K562 (cell line): ENCODE measurements at regions not wholly inside any gene's neighbourhood (a gene's known extent, or its start where the extent isn't known, plus 50 kb on each side); places are given as distances from the start of the nearest gene placed in this dataset.

Experiments
- ATAC-seq: fragments of 200-7000 bp; cut with Tn5 transposase; 3 replicates; pipeline ENCODE4 v1.9.1; 2020; ENCODE audit warnings: moderate library complexity
- BruUV-seq: library from RNA; stranded (reverse); fragments of 400-500 nt; replicated peaks from 2 replicates; lab custom pipeline; 2021; lab: Mats Ljungman, UMichigan
- CTCF ChIA-PET: fragments of 300-600 bp; formaldehyde crosslinking; extraction: SDS; loops from one replicate; lab custom pipeline; 2021; ENCODE audit warnings: low intra/inter-chr PET ratio; lab: Yijun Ruan, JAX
- POLR2A ChIA-PET: fragments of 300-600, 350-650 bp; sonication (Branson Sonifier 250); formaldehyde crosslinking; extraction: SDS; loops from one replicate; lab custom pipeline; 2021; ENCODE audit warnings: antibody characterized with exemption, inconsistent platforms; lab: Yijun Ruan, JAX
- DNase-seq, 4 experiments: peaks; one replicate each; pipeline versions ENCODE4 v3.0.0 to v3.0.0-alpha.2; 2011 to 2018; ENCODE audit warnings: low spot score in 3 of 4, mixed read lengths in 3 of 4; ENCODE audit errors: extremely low read depth in 1 of 4
- FAIRE-seq: peaks from 2 replicates; lab custom pipeline; 2011; peaks lifted over from hg19 to GRCh38; lab: Jason Lieb, UNC
- H2AFZ ChIP-seq: 2 replicates; pipeline ENCODE4 v1.6.0; 2011; ENCODE audit warnings: low read depth, low read length, control low read depth, inconsistent platforms
- H3K27ac ChIP-seq: fragments of 200-600 bp; 3 replicates; pipeline ENCODE4 v1.8.0; 2011; ENCODE audit warnings: low read depth, mild to moderate bottlenecking, control low read depth, inconsistent platforms, low read length, moderate library complexity, mixed read lengths; ENCODE audit errors: extremely low read depth
- H3K27me3 ChIP-seq, 2 experiments: fragments of 300-600 bp in 1 of 2; 2 replicates in 1 of 2; 3 replicates in 1 of 2; pipeline versions ENCODE4 v1.6.0 to v1.8.0; 2011; ENCODE audit warnings: inconsistent platforms in 2 of 2, low read length in 2 of 2, mild to moderate bottlenecking in 1 of 2, mixed read lengths in 1 of 2, moderate library complexity in 1 of 2; ENCODE audit not compliant: control insufficient read depth in 2 of 2, insufficient read depth in 2 of 2
- H3K36me3 ChIP-seq: fragments of 300-600 bp; 3 replicates; pipeline ENCODE4 v1.8.0; 2011; ENCODE audit warnings: mild to moderate bottlenecking, low read length, inconsistent platforms; ENCODE audit not compliant: control insufficient read depth, insufficient read depth
- H3K4me1 ChIP-seq, 2 experiments: fragments of 200-600 bp in 1 of 2; replicated peaks in 1 of 2; 2 replicates in 1 of 2; 3 replicates in 1 of 2; pipeline versions ENCODE4 v1.5.1 to v1.8.0; 2011; ENCODE audit warnings: inconsistent platforms in 2 of 2, low read length in 2 of 2, mild to moderate bottlenecking in 1 of 2, mixed read lengths in 1 of 2, moderate library complexity in 1 of 2; ENCODE audit not compliant: control insufficient read depth in 2 of 2, insufficient read depth in 2 of 2
- H3K4me2 ChIP-seq: 2 replicates; pipeline ENCODE4 v1.6.1; 2011; ENCODE audit warnings: low read length, control low read depth, inconsistent platforms, mixed read lengths; ENCODE audit not compliant: insufficient read depth
- H3K4me3 ChIP-seq: fragments of 200-600 bp; sonication (generic), shearing (Covaris generic); 2 replicates; pipeline ENCODE4 v1.5.1; 2016; ENCODE audit warnings: control low read depth, inconsistent platforms
- H3K79me2 ChIP-seq: fragments of 200-600 bp; 3 replicates; pipeline ENCODE4 v1.8.0; 2011; ENCODE audit warnings: low read length, inconsistent platforms; ENCODE audit not compliant: control insufficient read depth, insufficient read depth
- H3K9ac ChIP-seq, 2 experiments: 2 replicates each; pipeline versions ENCODE4 v1.6.0 to v1.6.1; 2011; ENCODE audit warnings: low read depth in 2 of 2, low read length in 2 of 2, control low read depth in 1 of 2, inconsistent platforms in 1 of 2, mild to moderate bottlenecking in 1 of 2, mixed read lengths in 1 of 2; ENCODE audit not compliant: insufficient read depth in 1 of 2
- H3K9me1 ChIP-seq: one replicate; pipeline ENCODE4 v1.6.0; 2011; ENCODE audit warnings: inconsistent platforms, mild to moderate bottlenecking, low read length, moderate library complexity; ENCODE audit not compliant: control insufficient read depth, insufficient read depth
- H3K9me3 ChIP-seq: replicated peaks from 2 replicates; pipeline ENCODE4 v1.5.1; 2011; ENCODE audit warnings: low read depth, low read length, inconsistent platforms; ENCODE audit not compliant: control insufficient read depth, insufficient read depth
- H4K20me1 ChIP-seq: replicated peaks from 2 replicates; pipeline ENCODE4 v1.6.1; 2011; ENCODE audit warnings: low read length, inconsistent platforms, mixed read lengths; ENCODE audit not compliant: control insufficient read depth, insufficient read depth
- ARID1B ChIP-seq: fragments of 450-650 bp; IDR thresholded peaks from 2 replicates; pipeline ENCODE4 v1.6.1; 2016; ENCODE audit warnings: antibody characterized with exemption, mild to moderate bottlenecking, inconsistent platforms
- FIP1L1 ChIP-seq: fragments of 200-400 bp; formaldehyde crosslinking; IDR thresholded peaks from 2 replicates; pipeline ENCODE4 v1.6.1; 2018; ENCODE audit warnings: mild to moderate bottlenecking, low read depth, low read length; ENCODE audit not compliant: poor library complexity, severe bottlenecking
- KAT8 ChIP-seq: fragments of 450-650 bp; IDR thresholded peaks from 2 replicates; pipeline ENCODE4 v1.6.1; 2016; ENCODE audit warnings: low read depth, mild to moderate bottlenecking
- WGBS: fragments of 100-300 bp; shearing (Covaris generic); methylation state at CpG from one replicate; pipeline ENCODE4 v1.1.6; 2016; ENCODE audit warnings: low coverage, mixed read lengths; ENCODE audit not compliant: insufficient coverage; ENCODE audit errors: missing lambda C conversion rate; 5-methylcytosine and 5-hydroxymethylcytosine counted together
- in situ Hi-C: fragments of 300-500 bp; cut with MboI; formaldehyde crosslinking; loops from 4 replicates; pipeline ENCODE4 v1.15.0; 2018; ENCODE audit warnings: inconsistent platforms, mixed read lengths
- intact Hi-C: fragments of 100-400 bp; cut with micrococcal nuclease; formaldehyde crosslinking; loops from 2 replicates; pipeline ENCODE4 v1.14.2; 2022
- TF ChIP-seq, protein P1 (sequence below): sonication (generic); formaldehyde crosslinking; IDR thresholded peaks from 2 replicates; pipeline ENCODE4 v1.8.1; 2023; ENCODE audit warnings: mild to moderate bottlenecking, missing genetic modification reagents

DNA sequence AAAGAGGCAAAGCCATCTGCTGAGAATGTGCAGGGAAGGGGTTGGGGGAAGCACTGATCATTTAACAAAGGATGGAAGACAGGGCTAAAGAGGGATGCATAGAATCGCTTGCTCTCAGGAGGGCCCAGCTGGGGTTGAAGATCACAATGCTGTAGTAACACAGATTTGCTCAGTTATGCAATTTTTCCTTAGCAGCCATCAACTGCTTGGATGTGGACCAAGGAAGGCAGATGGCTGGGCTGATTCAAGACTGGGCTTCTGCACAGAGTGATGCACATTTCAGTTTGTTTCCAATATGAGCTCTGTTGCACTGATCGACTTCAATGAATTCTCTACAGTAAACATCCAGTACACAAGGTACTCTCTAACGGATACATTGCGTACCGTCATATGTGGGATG is 127.8 kb upstream of the TBL1X start (continued):
- TF ChIP-seq FIP1L1 (no peak), KAT8 (no peak)
- TF ChIP-seq, all 486 proteins: peak for 0

DNA sequence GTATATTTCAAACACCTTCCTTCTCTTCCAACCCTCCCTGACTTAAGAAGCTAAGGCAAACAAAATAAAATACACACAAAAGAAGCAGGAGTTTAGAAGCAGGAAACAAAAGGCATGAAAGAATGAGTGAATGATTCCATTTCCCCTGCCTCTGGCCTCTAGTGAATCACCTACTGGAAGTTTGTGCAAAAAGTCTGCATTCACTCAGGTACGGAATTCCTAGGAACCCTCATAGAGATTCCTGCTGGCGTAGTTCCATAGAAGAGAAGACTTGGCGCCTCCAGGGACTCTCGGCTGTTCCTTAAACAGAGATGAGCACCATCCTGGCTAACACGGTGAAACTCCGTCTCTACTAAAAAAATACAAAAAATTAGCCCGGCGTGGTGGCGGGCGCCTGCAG is 125.9 kb upstream of the TBL1X start:
- TF ChIP-seq ARID1B, result no peak
- TF ChIP-seq, protein P1, sequence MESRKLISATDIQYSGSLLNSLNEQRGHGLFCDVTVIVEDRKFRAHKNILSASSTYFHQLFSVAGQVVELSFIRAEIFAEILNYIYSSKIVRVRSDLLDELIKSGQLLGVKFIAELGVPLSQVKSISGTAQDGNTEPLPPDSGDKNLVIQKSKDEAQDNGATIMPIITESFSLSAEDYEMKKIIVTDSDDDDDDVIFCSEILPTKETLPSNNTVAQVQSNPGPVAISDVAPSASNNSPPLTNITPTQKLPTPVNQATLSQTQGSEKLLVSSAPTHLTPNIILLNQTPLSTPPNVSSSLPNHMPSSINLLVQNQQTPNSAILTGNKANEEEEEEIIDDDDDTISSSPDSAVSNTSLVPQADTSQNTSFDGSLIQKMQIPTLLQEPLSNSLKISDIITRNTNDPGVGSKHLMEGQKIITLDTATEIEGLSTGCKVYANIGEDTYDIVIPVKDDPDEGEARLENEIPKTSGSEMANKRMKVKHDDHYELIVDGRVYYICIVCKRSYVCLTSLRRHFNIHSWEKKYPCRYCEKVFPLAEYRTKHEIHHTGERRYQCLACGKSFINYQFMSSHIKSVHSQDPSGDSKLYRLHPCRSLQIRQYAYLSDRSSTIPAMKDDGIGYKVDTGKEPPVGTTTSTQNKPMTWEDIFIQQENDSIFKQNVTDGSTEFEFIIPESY (CRISPR knock-in tag), result no peak
- Histone ChIP-seq H3K9me3 (no peaks in the 10 kb centered on the region), H4K20me1 (no peaks in the 10 kb centered on the region), H3K27ac (no peak overlapping the region), H3K79me2 (no peaks in the 10 kb centered on the region), H3K4me3 (no peak overlapping the region), H3K9ac (no peak overlapping the region), H2AFZ (no peak overlapping the region), H3K4me2 (no peak overlapping the region), H3K27me3 (no peaks in the 10 kb centered on the region), H3K36me3 (no peaks in the 10 kb centered on the region), H3K4me1 (peaks cover 11 to 26% of the 10 kb centered on the region in 2 experiments), H3K9me1 (no peaks in the 10 kb centered on the region)
- no peak for ATAC-seq
- ChIA-PET CTCF (no interaction called here), POLR2A (no interaction called here)
- 93% methylated on average over 6 of the region's 10 CpGs for WGBS
- in situ Hi-C loops, result no loop called here
- intact Hi-C loops, result no loop called here
- no peak for DNase-seq
- FAIRE-seq, result no peak
- no TSS peak for BruUV-seq
